Keratinocyte (primary cell): ENCODE measurements at regions not wholly inside any gene's neighbourhood (a gene's known extent, or its start where the extent isn't known, plus 50 kb on each side); places are given as distances from the start of the nearest gene placed in this dataset.

Source experiments
- EZH2 ChIP-seq: IDR thresholded peaks from one replicate; pipeline ENCODE4 v1.6.1; 2012; ENCODE audit warnings: inconsistent platforms, mild to moderate bottlenecking, low read length, moderate library complexity
- TF ChIP-seq, protein P1 (sequence below), 3 experiments: IDR thresholded peaks in 1 of 3; conservative IDR thresholded peaks in 1 of 3; optimal IDR thresholded peaks in 1 of 3; 2 replicates in 2 of 3; 3 replicates in 1 of 3; pipeline versions ENCODE3 to v1.5.1; 2011; ENCODE audit warnings: low read length in 3 of 3, mild to moderate bottlenecking in 3 of 3, moderate library complexity in 2 of 3, control low read depth in 1 of 3, inconsistent platforms in 1 of 3; ENCODE audit not compliant: insufficient read depth in 2 of 3; ENCODE audit errors: extremely low read depth in 1 of 3

DNA sequence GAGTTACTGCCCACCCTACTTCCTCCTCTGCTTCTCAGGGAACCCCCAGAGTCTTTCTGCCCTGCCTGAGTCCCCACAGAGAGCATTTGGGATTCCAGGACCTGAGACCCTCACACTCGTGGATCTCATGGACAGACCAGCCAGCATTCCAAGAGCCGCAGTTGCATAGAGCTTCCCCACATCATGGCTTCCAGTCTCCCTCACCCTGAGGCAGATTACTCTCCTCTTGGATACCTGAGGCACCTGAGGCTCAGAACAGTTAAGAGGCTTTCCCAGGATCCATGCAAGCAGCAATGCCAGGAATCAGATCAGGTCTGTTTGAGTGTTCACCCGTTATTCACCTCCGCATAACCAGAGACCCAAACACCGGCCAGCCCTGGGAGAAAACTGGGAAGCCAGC lies 102.2 kb downstream of the TRIM29 start:
- TF ChIP-seq, protein P1, sequence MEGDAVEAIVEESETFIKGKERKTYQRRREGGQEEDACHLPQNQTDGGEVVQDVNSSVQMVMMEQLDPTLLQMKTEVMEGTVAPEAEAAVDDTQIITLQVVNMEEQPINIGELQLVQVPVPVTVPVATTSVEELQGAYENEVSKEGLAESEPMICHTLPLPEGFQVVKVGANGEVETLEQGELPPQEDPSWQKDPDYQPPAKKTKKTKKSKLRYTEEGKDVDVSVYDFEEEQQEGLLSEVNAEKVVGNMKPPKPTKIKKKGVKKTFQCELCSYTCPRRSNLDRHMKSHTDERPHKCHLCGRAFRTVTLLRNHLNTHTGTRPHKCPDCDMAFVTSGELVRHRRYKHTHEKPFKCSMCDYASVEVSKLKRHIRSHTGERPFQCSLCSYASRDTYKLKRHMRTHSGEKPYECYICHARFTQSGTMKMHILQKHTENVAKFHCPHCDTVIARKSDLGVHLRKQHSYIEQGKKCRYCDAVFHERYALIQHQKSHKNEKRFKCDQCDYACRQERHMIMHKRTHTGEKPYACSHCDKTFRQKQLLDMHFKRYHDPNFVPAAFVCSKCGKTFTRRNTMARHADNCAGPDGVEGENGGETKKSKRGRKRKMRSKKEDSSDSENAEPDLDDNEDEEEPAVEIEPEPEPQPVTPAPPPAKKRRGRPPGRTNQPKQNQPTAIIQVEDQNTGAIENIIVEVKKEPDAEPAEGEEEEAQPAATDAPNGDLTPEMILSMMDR (optimal IDR thresholded peaks at IDR 0.05 in 1 of 3, IDR thresholded peaks at IDR 0.05 in 1 of 3, conservative IDR thresholded peaks at IDR 0.05 in 1 of 3; ENCODE audit: extremely low read depth in 1 of 3, insufficient read depth in 2 of 3, low read length in 3 of 3), result no peak
- TF ChIP-seq EZH2, result no peak
